Fibroblast of lung (primary cell): ENCODE measurements at regions not wholly inside any gene's neighbourhood (a gene's known extent, or its start where the extent isn't known, plus 50 kb on each side); places are given as distances from the start of the nearest gene placed in this dataset.

Experiments used
- DNase-seq, 2 donors: peaks; one replicate each; pipeline versions ENCODE4 v3.0.0 to v3.0.0-alpha.2; 2010; ENCODE audit warnings: low read depth in 2 of 2
- H2AFZ ChIP-seq: 2 replicates; pipeline ENCODE4 v1.5.1; 2012; ENCODE audit warnings: low read length, control low read depth, inconsistent platforms
- H3K27ac ChIP-seq: 2 replicates; pipeline ENCODE4 v1.5.1; 2011; ENCODE audit warnings: low read length, control low read depth; ENCODE audit not compliant: insufficient read depth
- H3K27me3 ChIP-seq: 2 replicates; pipeline ENCODE4 v1.5.1; 2011; ENCODE audit warnings: mild to moderate bottlenecking, low read length; ENCODE audit not compliant: control insufficient read depth, insufficient read depth
- H3K36me3 ChIP-seq: 2 replicates; pipeline ENCODE4 v1.5.1; 2011; ENCODE audit warnings: low read length; ENCODE audit not compliant: control insufficient read depth, insufficient read depth
- H3K4me1 ChIP-seq: 2 replicates; pipeline ENCODE4 v1.5.1; 2011; ENCODE audit warnings: low read length; ENCODE audit not compliant: control insufficient read depth, insufficient read depth; ENCODE audit errors: extremely low read depth
- H3K4me2 ChIP-seq: 2 replicates; pipeline ENCODE4 v1.5.1; 2011; ENCODE audit warnings: low read length, control low read depth; ENCODE audit not compliant: insufficient read depth; ENCODE audit errors: extremely low read depth
- H3K4me3 ChIP-seq, 4 experiments: fragments of 200-600 bp in 1 of 4; sonication (generic) in 1 of 4; replicated peaks in 1 of 4; 2 replicates each; pipeline ENCODE4 v1.5.1; 2011 to 2016; ENCODE audit warnings: low read length in 4 of 4, low read depth in 3 of 4, mild to moderate bottlenecking in 3 of 4, control low read depth in 2 of 4, inconsistent platforms in 1 of 4, mixed read lengths in 1 of 4; ENCODE audit not compliant: insufficient read depth in 1 of 4; ENCODE audit errors: control extremely low read depth in 1 of 4
- H3K79me2 ChIP-seq: 2 replicates; pipeline ENCODE4 v1.5.1; 2012; ENCODE audit warnings: mild to moderate bottlenecking, low read length, inconsistent platforms; ENCODE audit not compliant: control insufficient read depth, insufficient read depth
- H3K9ac ChIP-seq: 2 replicates; pipeline ENCODE4 v1.5.1; 2011; ENCODE audit warnings: mild to moderate bottlenecking, low read length, control low read depth; ENCODE audit not compliant: insufficient read depth
- H3K9me3 ChIP-seq: 2 replicates; pipeline ENCODE4 v1.5.1; 2012; ENCODE audit warnings: low read depth, low read length; ENCODE audit not compliant: control insufficient read depth, insufficient read depth
- H4K20me1 ChIP-seq: 2 replicates; pipeline ENCODE4 v1.5.1; 2011; ENCODE audit warnings: low read length; ENCODE audit not compliant: control insufficient read depth, insufficient read depth; ENCODE audit errors: extremely low read depth
- CTCF ChIP-seq, 2 donors: IDR thresholded peaks in 1 of 2; conservative IDR thresholded peaks in 1 of 2; 1 replicate in 1 of 2; 2 replicates in 1 of 2; pipeline ENCODE4 v1.5.1; 2011 to 2012; ENCODE audit warnings: low read length in 2 of 2, control low read depth in 1 of 2, inconsistent platforms in 1 of 2, low read depth in 1 of 2, mild to moderate bottlenecking in 1 of 2
- EZH2 ChIP-seq: IDR thresholded peaks from 2 replicates; pipeline ENCODE4 v1.5.1; 2012; ENCODE audit warnings: low read length, control low read depth, mild to moderate bottlenecking; ENCODE audit errors: missing control alignments

GRCh38 chr5:38710627-38711026 is 135.2 kb upstream of the OSMR start:
- DNase-seq: no peak
- Histone ChIP-seq H3K9ac (no peak overlapping the region), H3K36me3 (no peaks in the 10 kb centered on the region), H2AFZ (no peak overlapping the region), H3K27me3 (no peaks in the 10 kb centered on the region), H3K79me2 (no peaks in the 10 kb centered on the region), H3K4me1 (no peaks in the 10 kb centered on the region), H3K4me2 (no peak overlapping the region), H3K27ac (no peak overlapping the region), H3K9me3 (no peaks in the 10 kb centered on the region), H4K20me1 (no peaks in the 10 kb centered on the region), H3K4me3 (no peak overlapping the region)
- TF ChIP-seq EZH2 (no peak), CTCF (conservative IDR thresholded peaks at IDR 0.05 in 1 of 2, IDR thresholded peaks at IDR 0.05 in 1 of 2; ENCODE audit: low read depth in 1 of 2, low read length in 2 of 2) (no peak)

DNA sequence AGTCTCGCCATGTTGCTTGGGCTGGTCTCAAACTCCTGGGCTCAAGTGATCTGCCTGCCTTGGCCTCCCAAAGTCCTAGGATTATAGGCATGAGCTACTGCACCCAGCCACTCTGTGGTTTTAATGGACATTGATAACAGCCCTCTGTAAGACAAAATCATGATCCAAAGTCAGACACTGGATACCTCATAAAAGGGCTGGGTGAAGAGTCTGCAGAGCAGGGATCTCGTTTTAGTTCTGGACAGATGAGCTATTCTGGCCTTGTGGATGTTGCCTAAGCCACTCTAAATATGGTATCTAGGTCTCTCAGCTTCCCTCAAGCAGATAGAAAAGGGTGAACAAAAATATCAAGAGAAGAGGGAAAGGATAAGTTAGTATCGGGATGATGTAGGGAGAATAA is 133.4 kb upstream of the OSMR start:
- Histone ChIP-seq H3K79me2 (no peaks in the 10 kb centered on the region), H3K27me3 (no peaks in the 10 kb centered on the region), H3K4me1 (no peaks in the 10 kb centered on the region), H3K4me2 (no peak overlapping the region), H2AFZ (no peak overlapping the region), H3K9me3 (no peaks in the 10 kb centered on the region), H3K27ac (no peak overlapping the region), H3K36me3 (no peaks in the 10 kb centered on the region), H3K9ac (no peak overlapping the region), H4K20me1 (no peaks in the 10 kb centered on the region), H3K4me3 (no peak overlapping the region)
- TF ChIP-seq CTCF (conservative IDR thresholded peaks at IDR 0.05 in 1 of 2, IDR thresholded peaks at IDR 0.05 in 1 of 2; ENCODE audit: low read depth in 1 of 2, low read length in 2 of 2): no peak
- no peak for TF ChIP-seq EZH2
- no peak for DNase-seq

DNA sequence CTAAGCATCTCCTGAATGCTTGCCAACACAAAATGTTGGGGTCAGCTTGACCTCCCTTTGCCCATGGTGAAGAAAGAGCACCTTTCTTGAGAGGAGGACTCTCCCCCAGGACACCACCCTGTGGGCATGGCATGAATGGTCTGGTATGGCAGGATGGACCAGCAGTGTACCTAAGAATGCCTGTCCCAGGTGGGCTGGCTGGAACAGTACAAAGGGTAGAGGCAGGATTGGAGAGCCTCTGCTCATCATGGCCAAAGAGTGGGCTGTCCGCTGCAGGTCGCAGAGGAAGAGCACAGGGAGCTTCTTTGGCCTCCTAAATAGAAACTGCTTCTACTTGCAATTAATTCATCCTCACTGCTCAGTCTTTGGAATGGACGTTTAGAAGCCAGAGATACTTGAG is 131.6 kb upstream of the OSMR start:
- Histone ChIP-seq H3K4me2 (no peak overlapping the region), H3K9me3 (no peaks in the 10 kb centered on the region), H3K9ac (no peak overlapping the region), H4K20me1 (no peaks in the 10 kb centered on the region), H3K4me1 (no peaks in the 10 kb centered on the region), H3K27ac (no peak overlapping the region), H3K4me3 (no peak overlapping the region), H2AFZ (no peak overlapping the region), H3K36me3 (no peaks in the 10 kb centered on the region), H3K79me2 (no peaks in the 10 kb centered on the region), H3K27me3 (no peaks in the 10 kb centered on the region)
- no peak for TF ChIP-seq CTCF (conservative IDR thresholded peaks at IDR 0.05 in 1 of 2, IDR thresholded peaks at IDR 0.05 in 1 of 2; ENCODE audit: low read depth in 1 of 2, low read length in 2 of 2)
- no peak for TF ChIP-seq EZH2
- no peak for DNase-seq
